ENCODE measurements at regions not wholly inside any gene's neighbourhood (a gene's known extent, or its start where the extent isn't known, plus 50 kb on each side); places are given as distances from the start of the nearest gene placed in this dataset.

GRCh38 chr21:8993284-8993942 lies 1528.0 kb upstream of the TPTE start:
- no peak for ATAC-seq (ENCODE audit: low read depth)
- H2AFZ ChIP-seq (replicated peaks; ENCODE audit: low read length, poor library complexity): no peak overlapping the region
- no peak overlapping the region for H3K14ac ChIP-seq (replicated peaks; ENCODE audit: low read depth, low read length)
- DNase-seq: no peak
- intact Hi-C loops (cut with micrococcal nuclease) (no loop called here), in situ Hi-C loops (cut with MboI; ENCODE audit: low sequenced_read_pairs) (no loop called here), dilution Hi-C loops (cut with HindIII; ENCODE audit: low sequenced_read_pairs, unreplicated experiment) (no loop called here)
- H2AK5ac ChIP-seq (ENCODE audit: low read depth, low read length): no peak overlapping the region
- H3K9ac ChIP-seq (ENCODE audit: low read depth, low read length): no peak overlapping the region
- H2BK5ac ChIP-seq (ENCODE audit: low read depth, low read length, poor library complexity, severe bottlenecking): no peak overlapping the region
- H3K4ac ChIP-seq (ENCODE audit: low read depth, low read length): no peak overlapping the region
- no peak overlapping the region for H3K18ac ChIP-seq (ENCODE audit: low read depth, low read length)
- POLR2A ChIA-PET (ENCODE audit: unreplicated experiment): no interaction called here
- H4K20me1 ChIP-seq (ENCODE audit: insufficient read depth, low read length): no peaks in the 10 kb centered on the region
- no peak overlapping the region for H2BK120ac ChIP-seq (ENCODE audit: low read depth, low read length)
- TF ChIP-seq CTCF (conservative IDR thresholded peaks at IDR 0.05; ENCODE audit: low read depth, low read length) (no peak), RAD21 (IDR thresholded peaks at IDR 0.05; ENCODE audit: low read length) (no peak), CEBPB (IDR thresholded peaks at IDR 0.05; ENCODE audit: low read depth, low read length) (no peak), MXI1 (IDR thresholded peaks at IDR 0.05; ENCODE audit: borderline replicate concordance, low read depth, low read length) (no peak), RFX5 (IDR thresholded peaks at IDR 0.05; ENCODE audit: low read depth, low read length) (no peak), ELK1 (IDR thresholded peaks at IDR 0.05; ENCODE audit: borderline replicate concordance, low read depth, low read length) (no peak), SMC3 (IDR thresholded peaks at IDR 0.05; ENCODE audit: low read depth, low read length) (no peak), POLR2A (IDR thresholded peaks at IDR 0.05; ENCODE audit: low read depth, low read length) (no peak), RCOR1 (IDR thresholded peaks at IDR 0.05; ENCODE audit: insufficient replicate concordance, low read length) (no peak), MAFK (IDR thresholded peaks at IDR 0.05; ENCODE audit: low read depth, low read length) (no peak), NFE2L2 (IDR thresholded peaks at IDR 0.05; ENCODE audit: low read depth, low read length) (no peak), USF2 (IDR thresholded peaks at IDR 0.05; ENCODE audit: low read depth, low read length) (no peak), FOS (IDR thresholded peaks at IDR 0.05; ENCODE audit: low read depth, low read length) (no peak), MAZ (IDR thresholded peaks at IDR 0.05; ENCODE audit: borderline replicate concordance, low read depth, low read length) (no peak), CHD1 (IDR thresholded peaks at IDR 0.05; ENCODE audit: low read depth, low read length) (no peak)
- peaks cover 49% of the 10 kb centered on the region for H3K9me3 ChIP-seq (ENCODE audit: control insufficient read depth, insufficient read depth, low read length)
- H3K56ac ChIP-seq (ENCODE audit: extremely low read depth, insufficient read depth, low read length): no peak overlapping the region
- H3K4me3 ChIP-seq (ENCODE audit: insufficient read depth, low read depth, low read length): no peak overlapping the region
- WGBS, 2 experiments (ENCODE audit: extremely low coverage in 2 of 2, insufficient read length in 1 of 2): 23% methylated on average over 2 of the region's 3 CpGs; no CpG with 5 or more reads in 1 of the 2 experiments
- no TSS peak for BruUV-seq (replicated peaks)
- no peak overlapping the region for H3K4me2 ChIP-seq (ENCODE audit: low read depth, low read length)
- H3K27me3 ChIP-seq (ENCODE audit: control insufficient read depth, insufficient read depth, low read length): no peaks in the 10 kb centered on the region
- H3K27ac ChIP-seq (ENCODE audit: insufficient read depth, low read length): no peak overlapping the region
- no peak overlapping the region for H3K23ac ChIP-seq (ENCODE audit: low read depth, low read length)
- H3K9me1 ChIP-seq (ENCODE audit: insufficient read depth, low read length): no peaks in the 10 kb centered on the region
- H4K5ac ChIP-seq (ENCODE audit: low read depth, low read length): no peak overlapping the region
- H4K91ac ChIP-seq (ENCODE audit: insufficient read depth, low read depth, low read length): no peak overlapping the region
- H2AK9ac ChIP-seq (replicated peaks; ENCODE audit: low read depth, low read length, poor library complexity): no peak overlapping the region
- H3K4me1 ChIP-seq (ENCODE audit: control insufficient read depth, insufficient read depth, low read length): no peaks in the 10 kb centered on the region
- CTCF ChIA-PET: no interaction called here
- H2BK15ac ChIP-seq (ENCODE audit: low read depth, low read length): no peak overlapping the region
- no peaks in the 10 kb centered on the region for H3K79me1 ChIP-seq (ENCODE audit: low read depth in 1 of 2, low read length in 2 of 2)
- H3K36me3 ChIP-seq (ENCODE audit: control insufficient read depth, insufficient read depth, low read length): no peaks in the 10 kb centered on the region
- H2BK20ac ChIP-seq (ENCODE audit: low read depth, low read length): no peak overlapping the region
- H4K8ac ChIP-seq (ENCODE audit: low read depth in 2 of 2, low read length in 2 of 2): no peak overlapping the region
